SU-DHL-6 (cell line): ENCODE measurements at regions not wholly inside any gene's neighbourhood (a gene's known extent, or its start where the extent isn't known, plus 50 kb on each side); places are given as distances from the start of the nearest gene placed in this dataset.
"Not testable (repeated sequence)": the region's sequence is repeated elsewhere in the genome, so short reads cannot be mapped to it uniquely, and the experiment has no call there.

ENCODE experiments used
- EZH2phosphoT487 ChIP-seq: fragments of 200-600 bp; sonication (generic), shearing (Covaris generic); conservative IDR thresholded peaks from 2 replicates; pipeline ENCODE4 v1.6.1; 2018; ENCODE audit warnings: mild to moderate bottlenecking, antibody characterized with exemption, low read length, moderate library complexity, mixed read lengths
- TF ChIP-seq, protein P1 (sequence below): fragments of 200-600 bp; sonication (generic); IDR thresholded peaks from one replicate; pipeline ENCODE4 v1.5.1; 2017; ENCODE audit warnings: antibody characterized with exemption, mild to moderate bottlenecking, low read length, moderate library complexity; ENCODE audit not compliant: insufficient read depth, poor library complexity, severe bottlenecking

DNA sequence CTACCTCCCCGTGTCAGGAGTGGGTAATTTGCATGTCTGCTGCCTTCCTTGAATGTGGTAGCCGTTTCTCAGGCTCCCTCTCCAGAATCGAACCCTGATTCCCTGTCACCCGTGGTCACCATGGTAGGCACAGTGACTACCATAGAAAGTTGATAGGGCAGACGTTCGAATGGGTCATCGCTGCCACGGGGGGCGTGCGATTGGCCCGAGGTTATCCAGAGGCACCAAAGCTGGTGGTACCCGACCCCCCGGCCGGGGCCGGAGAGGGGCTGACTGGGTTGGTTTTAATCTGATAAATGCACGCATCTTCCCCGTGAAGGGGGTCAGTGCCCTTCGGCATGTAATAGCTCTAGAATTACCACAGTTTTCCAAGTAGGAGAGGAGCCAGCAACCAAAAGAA, 770.0 kb upstream of the DEFB115 start:
- TF ChIP-seq, protein P1, sequence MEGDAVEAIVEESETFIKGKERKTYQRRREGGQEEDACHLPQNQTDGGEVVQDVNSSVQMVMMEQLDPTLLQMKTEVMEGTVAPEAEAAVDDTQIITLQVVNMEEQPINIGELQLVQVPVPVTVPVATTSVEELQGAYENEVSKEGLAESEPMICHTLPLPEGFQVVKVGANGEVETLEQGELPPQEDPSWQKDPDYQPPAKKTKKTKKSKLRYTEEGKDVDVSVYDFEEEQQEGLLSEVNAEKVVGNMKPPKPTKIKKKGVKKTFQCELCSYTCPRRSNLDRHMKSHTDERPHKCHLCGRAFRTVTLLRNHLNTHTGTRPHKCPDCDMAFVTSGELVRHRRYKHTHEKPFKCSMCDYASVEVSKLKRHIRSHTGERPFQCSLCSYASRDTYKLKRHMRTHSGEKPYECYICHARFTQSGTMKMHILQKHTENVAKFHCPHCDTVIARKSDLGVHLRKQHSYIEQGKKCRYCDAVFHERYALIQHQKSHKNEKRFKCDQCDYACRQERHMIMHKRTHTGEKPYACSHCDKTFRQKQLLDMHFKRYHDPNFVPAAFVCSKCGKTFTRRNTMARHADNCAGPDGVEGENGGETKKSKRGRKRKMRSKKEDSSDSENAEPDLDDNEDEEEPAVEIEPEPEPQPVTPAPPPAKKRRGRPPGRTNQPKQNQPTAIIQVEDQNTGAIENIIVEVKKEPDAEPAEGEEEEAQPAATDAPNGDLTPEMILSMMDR: not testable (repeated sequence)
- not testable (repeated sequence) for TF ChIP-seq EZH2phosphoT487
